OCI-LY3 (cell line): ENCODE measurements at regions not wholly inside any gene's neighbourhood (a gene's known extent, or its start where the extent isn't known, plus 50 kb on each side); places are given as distances from the start of the nearest gene placed in this dataset.

Experiments
- EZH2phosphoT487 ChIP-seq: fragments of 200-600 bp; shearing (Covaris generic); IDR thresholded peaks from 2 replicates; pipeline ENCODE4 v1.6.1; 2018; ENCODE audit warnings: antibody characterized with exemption, mixed run types, low read depth
- TF ChIP-seq, protein P1 (sequence below): fragments of 200-600, 300-600 bp; sonication (generic); IDR thresholded peaks from 2 replicates; pipeline ENCODE4 v1.5.1; 2014; ENCODE audit warnings: antibody characterized with exemption, low read length, low read depth

DNA sequence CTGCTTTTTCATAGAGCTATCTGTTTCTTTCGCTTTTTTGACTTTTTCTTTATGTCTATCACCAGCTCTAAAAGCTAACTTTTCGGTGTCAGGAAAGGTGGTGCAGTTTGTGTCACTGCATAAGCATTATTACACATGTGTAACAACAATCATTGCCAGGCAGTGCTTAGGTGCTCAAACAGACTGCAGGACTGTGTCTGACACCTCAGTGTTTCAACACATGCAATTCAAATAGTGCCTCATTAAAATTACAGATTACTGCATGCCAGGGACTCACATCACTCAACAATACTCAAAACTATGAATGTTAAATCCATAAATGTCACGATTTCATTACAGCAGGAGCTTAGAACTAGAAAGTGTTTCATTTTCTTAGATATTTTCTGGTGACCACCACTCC lies 265.3 kb upstream of the SMIM30 start:
- TF ChIP-seq, protein P1, sequence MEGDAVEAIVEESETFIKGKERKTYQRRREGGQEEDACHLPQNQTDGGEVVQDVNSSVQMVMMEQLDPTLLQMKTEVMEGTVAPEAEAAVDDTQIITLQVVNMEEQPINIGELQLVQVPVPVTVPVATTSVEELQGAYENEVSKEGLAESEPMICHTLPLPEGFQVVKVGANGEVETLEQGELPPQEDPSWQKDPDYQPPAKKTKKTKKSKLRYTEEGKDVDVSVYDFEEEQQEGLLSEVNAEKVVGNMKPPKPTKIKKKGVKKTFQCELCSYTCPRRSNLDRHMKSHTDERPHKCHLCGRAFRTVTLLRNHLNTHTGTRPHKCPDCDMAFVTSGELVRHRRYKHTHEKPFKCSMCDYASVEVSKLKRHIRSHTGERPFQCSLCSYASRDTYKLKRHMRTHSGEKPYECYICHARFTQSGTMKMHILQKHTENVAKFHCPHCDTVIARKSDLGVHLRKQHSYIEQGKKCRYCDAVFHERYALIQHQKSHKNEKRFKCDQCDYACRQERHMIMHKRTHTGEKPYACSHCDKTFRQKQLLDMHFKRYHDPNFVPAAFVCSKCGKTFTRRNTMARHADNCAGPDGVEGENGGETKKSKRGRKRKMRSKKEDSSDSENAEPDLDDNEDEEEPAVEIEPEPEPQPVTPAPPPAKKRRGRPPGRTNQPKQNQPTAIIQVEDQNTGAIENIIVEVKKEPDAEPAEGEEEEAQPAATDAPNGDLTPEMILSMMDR = no peak
- no peak for TF ChIP-seq EZH2phosphoT487
